GM21786 (cell line): ENCODE measurements at regions not wholly inside any gene's neighbourhood (a gene's known extent, or its start where the extent isn't known, plus 50 kb on each side); places are given as distances from the start of the nearest gene placed in this dataset.

ENCODE experiments used
- ATAC-seq: cut with Tn5 transposase; IDR thresholded peaks from one replicate; pipeline ENCODE4 v1.9.1; 2021; ENCODE audit not compliant: unreplicated experiment

- peak; percentile 76 for ATAC-seq
Observed at GRCh38 chr18:77560341-77560992, 310.8 kb downstream of the GALR1 start.

DNA sequence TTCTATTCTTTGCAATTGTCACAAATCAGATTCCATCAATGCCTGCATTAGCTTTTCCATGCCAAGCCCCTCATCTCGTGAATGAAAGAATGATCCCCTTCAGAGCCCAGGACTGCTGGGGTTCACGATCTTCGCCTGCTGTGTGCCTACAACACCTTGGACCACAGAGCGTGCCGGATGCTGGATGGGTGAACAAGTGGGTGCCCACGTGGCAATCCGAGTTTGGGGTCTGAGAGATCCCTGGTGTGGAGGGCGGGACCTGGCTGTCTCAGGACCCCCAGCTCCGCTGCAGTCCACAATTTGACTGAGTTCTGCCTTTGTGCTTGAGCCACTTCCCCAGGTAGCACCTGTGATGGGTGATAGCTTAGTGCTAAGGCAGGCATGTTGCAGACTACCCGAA, 317.0 kb downstream of the GALR1 start:
- ATAC-seq, result no peak

DNA sequence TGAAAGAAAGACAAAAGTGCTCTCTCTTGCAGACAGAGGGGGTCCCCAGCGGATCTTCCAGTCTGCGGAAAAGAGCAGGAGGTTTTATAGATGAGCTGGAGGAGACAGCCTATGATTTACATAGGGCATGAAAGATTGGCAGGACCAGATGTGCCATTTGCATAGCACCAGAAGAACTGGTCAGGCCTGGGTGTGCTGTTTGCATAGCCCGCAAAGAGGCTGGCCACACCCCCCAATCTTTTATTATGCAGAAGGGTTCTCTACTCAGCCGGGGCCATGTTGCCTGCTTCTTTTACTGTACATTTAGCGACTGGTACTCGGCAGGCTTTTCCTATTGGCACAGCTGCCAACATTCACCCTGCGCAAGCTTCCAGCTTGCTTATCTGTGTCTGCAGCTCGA, 317.6 kb downstream of the GALR1 start:
- no peak for ATAC-seq

DNA sequence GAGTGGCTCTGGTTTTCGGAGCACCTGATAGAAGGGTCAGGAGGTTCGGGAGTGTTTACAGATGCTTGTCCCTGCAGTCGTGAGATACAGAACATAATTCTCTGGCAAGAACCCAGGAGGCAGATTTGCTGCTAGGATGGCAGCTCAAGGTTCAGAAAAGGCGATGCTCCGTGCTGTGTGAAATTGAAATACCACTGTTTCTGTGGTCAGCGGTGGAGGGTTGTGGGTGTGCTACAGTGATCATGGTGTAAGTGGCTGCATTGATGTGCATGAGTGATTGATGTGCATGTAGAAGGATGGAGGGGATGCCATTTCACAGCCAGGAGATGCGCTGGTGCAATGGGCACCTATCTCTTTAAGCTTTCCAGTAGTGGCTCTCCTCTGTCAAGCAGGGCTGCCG, 322.1 kb downstream of the GALR1 start:
- ATAC-seq, result no peak

DNA sequence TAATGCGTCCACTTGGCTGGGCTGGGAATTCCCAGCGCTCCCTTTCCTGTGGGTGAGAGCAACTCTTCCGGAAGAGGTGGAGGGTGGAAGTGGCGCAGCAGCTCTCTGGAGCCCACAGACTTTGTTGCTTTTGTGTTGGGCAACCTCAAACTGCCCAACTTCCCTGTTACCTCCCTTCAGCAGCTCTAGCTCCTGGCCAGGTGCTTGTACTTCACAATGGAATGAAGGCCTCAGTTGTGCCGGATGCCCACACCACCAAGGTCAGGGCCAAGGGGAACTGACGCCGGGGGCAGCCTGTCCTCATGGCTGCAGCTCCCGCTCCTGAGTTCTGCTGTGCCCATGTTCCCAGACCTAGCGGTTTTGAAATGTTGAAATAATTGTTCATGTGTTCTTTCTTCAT, 322.9 kb downstream of the GALR1 start:
- ATAC-seq, result no peak

- ATAC-seq, result no peak
Observed at GRCh38 chr18:77573571-77573970, 323.9 kb downstream of the GALR1 start.

DNA sequence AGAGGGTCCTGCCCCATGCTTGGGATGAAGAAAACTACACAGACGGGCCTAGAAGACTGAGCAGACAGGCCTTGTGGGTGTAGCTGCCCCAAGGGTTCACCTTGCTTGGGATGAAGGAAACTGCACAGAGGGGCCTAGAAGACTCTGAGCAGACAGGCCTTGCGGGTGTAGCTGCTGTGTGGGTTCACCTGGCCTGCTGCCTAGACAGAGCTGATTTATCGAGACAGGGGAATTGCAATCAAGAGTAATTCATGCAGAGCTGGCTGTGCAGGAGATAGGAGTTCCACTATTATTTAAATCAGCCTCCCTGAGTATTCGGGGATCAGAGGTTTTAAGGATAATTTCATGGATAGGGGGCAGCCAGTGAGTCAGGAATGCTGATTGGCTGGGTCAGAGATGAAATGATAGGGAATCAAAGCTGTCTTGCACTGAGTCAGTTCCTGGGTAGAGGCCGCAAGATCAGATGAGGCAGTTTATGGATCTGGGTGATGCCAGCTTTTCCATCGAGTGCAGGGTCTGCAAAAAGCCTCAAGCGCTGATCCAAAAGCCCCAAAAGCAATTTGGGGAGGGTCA, 341.4 kb downstream of the GALR1 start:
- ATAC-seq, result no peak

DNA sequence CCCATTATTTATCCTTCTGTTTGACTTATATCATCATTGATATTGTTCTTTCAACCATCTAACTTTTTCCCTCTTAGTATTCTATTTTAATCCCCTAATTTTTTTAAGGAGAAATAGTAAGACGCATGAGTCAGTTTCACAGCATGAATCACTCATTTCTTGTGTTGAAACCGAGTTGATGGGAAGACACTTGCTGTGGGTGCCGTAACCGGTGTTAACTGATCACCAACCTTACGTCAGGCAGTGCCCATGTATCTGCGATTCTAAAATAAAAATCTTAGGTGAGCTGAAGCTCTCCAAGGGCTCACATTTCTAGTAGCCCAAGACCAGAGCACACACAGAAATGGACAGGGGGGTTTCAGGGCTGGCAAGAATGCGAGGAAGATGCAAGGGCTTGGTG, 348.1 kb downstream of the GALR1 start:
- no peak for ATAC-seq

- ATAC-seq, result no peak
Observed at GRCh38 chr18:77600674-77601073, 351.0 kb downstream of the GALR1 start.

DNA sequence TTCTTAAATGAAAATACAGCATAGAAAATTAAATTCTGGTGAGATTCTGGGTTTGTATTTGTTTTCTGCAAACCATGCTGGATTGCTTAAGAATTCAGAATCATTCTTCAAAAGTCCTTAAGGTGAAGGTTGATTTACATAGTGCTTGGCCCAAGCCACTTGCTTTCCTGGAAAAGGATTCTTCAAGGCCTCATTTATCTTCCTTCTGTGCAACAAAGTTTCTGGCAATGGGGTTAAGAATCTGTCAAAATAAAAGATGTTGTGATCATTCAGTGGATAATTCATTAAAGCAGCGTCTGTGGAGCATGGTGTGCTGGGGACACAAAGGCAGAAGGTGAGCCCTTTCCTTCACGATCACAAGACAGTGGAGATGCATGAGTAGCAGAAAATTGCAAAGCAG, 351.9 kb downstream of the GALR1 start:
- ATAC-seq, result no peak

GRCh38 chr18:77607087-77607486, 357.4 kb downstream of the GALR1 start:
- ATAC-seq, result no peak

- no peak for ATAC-seq
Observed at GRCh38 chr18:77608807-77609206, 359.2 kb downstream of the GALR1 start.

DNA sequence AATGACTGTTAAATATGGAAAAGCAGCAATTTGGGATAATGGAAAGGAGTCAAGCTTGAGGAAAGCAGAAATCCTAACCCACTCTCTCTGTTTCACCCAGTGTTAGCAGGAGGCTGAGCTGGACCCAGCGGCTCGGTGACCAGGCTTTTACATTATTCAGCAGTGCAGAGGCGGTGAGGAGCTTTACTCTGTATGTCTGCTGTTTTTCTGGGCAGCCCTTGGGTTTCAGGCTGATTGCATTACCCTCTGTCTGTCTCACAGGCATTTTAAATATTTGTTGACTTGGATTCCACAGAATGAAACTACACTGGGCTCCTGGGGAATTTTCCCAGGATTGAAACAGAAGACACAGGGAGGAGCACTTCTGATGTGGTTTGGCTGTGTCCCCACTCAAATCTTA, 368.0 kb downstream of the GALR1 start:
- ATAC-seq, result no peak

- no peak for ATAC-seq
Observed at GRCh38 chr18:77619525-77619924, 369.9 kb downstream of the GALR1 start.

DNA sequence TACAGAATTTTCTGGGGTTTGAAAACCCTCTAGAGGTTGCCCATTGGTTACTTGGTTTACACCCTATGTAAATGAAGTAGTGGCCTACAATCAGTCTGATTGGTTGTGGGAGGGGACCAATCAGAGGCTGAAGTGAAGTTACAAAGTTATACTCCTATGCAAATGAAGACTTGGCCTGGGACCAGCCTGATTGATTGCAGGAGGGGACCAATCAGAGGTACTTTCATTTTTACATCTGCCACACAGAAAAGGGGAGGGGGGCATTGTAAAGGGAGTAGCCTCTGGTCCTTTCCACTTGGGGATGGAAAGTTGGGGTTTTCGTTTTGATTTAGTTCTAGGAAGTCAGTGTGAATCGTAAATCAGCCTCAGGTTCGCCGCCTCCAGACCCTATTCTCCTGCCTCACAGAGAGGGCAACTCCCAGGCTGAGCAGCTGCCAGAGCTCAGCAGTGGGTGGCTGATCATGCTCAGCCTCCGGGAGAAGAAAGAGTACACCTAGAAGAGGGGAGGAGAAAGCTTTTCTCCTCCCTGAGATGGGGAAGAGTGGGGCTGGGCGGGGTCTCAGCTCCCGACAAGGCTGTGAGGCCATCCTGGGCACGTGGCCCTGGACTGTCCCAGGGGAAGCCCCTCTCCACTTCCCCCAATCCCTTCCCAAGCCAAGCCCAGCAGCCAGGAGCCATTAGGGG, 372.5 kb downstream of the GALR1 start:
- ATAC-seq, result no peak

DNA sequence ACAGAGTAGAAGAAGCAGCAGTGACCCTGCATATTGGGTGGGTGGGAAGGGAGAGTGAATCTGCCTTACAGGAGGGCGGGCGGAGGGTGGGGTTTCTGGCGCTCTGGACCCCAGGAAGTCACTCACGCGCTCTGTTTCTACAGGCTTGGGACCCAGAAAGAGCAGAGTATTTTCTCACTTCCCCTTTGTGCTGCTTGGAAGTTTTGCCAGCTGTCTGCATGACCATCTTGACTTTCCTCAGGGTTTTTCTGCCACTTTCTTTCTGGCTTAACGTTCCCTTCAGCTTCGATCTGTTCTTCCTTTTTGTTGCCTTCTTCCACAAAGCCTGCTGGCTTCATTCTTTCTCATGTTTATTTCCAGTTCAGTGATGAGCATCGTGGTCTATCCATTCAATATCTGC, 383.1 kb downstream of the GALR1 start:
- no peak for ATAC-seq

- no peak for ATAC-seq
Observed at GRCh38 chr18:77634494-77634893, 384.8 kb downstream of the GALR1 start.

GRCh38 chr18:77635451-77635850, 385.8 kb downstream of the GALR1 start:
- ATAC-seq, result no peak

DNA sequence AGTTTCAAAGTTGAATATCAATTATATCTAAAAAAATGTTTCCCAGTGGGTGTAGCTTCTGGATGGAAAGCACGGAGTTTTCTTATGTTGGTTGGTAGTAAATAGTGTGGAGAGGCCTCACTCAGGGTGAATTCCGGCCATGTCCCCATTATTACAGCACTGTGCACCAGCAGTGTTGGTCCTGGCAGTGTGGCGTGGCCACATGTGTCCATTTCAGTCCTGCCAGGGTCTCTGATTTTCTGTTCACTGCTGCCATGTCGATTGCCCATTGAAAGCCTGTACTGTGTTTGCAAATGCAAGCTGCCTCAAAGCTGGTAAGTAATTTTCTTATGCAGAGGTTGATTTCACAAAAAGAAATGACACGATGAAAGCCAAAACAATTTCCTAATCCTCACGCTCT, 386.2 kb downstream of the GALR1 start:
- ATAC-seq, result no peak

DNA sequence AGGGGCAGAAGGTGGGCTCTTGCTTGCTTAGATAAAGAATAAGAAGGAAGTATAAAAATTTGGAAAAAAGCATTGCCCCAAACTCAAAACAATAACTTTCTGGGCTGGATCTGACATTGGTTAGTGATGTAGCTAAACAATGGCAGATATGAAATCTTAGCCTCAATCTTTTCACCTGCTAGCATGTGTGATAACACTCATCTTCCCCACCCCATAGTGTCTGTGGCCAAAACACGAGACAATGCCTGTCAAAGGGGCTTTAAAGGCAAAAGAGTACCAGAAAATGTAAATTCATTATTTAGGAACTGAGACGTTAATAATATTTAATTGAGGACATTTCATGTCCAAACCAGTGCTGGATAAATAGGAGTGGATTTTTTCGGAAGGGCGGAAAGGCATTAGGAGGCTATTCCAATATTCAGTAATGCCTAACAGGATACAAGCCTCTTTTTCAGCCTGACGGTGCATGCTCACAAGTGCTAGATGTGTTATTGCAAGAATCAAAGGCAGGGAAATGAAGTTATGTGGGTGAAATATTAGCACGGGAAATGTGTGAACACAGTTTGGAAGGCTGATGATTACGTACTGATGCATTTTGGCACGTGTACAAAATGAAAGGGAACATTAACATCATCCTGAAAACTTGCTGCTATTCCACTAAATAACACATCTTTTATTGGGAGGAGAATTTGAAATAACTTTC, 395.7 kb downstream of the GALR1 start:
- no peak for ATAC-seq

GRCh38 chr18:77647472-77647871, 397.8 kb downstream of the GALR1 start:
- no peak for ATAC-seq

GRCh38 chr18:77648411-77648810, 398.8 kb downstream of the GALR1 start:
- no peak for ATAC-seq
